Stimulated activated CD8-positive, alpha-beta memory T cell treated with anti-CD3 and anti-CD28 coated beads, Interleukin-4, amount 100 ng/mL, for 24 hours (primary cell): ENCODE measurements at regions not wholly inside any gene's neighbourhood (a gene's known extent, or its start where the extent isn't known, plus 50 kb on each side); places are given as distances from the start of the nearest gene placed in this dataset.

Experiments used
- DNase-seq: peaks from one replicate; pipeline ENCODE4 v3.0.0-alpha.2; 2020; ENCODE audit warnings: low read depth

DNA sequence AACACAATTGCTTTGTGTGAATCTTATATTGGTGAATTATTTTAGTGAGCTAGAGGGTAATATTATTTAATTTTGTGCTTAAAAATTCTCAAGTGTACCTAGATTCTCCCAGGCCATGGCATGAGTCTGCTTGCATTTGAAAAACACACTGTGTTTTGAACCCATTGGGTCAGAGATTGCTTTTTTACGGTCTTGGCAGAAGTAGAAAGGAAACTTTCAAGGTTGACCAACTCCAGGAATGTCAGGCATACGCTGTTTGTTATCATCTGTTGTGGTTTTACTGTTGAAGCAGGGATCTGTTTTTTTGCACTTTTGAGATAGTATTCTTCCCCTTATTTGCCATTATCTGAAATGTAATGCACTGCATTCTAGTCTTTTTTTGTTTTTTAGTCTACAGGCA is 377.4 kb downstream of the RPRM start:
- DNase-seq = no peak

DNA sequence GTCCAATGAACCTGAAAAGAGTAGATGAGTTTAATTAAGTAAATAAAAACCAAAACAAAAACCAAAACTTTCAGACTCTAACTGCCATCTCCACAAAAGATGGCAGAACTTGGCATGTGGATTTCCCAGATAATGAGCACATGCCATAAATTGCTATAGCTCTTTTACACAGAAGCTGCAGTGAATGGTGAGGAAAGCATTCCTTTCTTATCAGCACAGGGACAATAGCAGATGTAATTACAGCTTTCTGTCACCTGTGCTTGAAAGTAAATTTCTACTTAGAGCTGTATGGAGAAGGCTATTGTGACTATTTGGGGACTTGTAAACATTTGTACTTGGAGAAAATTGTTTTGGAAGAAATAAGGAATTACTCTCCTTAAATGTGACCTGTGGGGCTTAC is 378.4 kb downstream of the RPRM start:
- no peak for DNase-seq

DNA sequence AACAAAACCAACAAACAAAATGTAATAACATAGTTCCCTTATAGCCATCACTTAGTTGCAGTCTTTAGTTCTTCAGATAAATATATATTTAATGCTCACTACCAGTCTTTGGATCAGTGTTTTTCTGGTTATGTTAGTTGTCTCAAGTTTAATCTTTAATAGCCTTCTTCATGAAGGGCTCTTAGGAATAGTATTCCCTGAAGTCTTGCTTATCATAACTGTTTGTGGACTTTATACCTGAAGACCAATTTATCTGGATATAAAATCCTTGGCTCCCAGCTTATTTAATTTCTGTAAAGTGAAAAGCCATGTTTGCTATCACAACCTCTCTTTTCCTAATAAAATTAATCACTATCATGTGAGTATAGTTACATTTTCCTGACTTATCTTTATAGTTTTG is 379.7 kb downstream of the ARL6IP6 start:
- no peak for DNase-seq

DNA sequence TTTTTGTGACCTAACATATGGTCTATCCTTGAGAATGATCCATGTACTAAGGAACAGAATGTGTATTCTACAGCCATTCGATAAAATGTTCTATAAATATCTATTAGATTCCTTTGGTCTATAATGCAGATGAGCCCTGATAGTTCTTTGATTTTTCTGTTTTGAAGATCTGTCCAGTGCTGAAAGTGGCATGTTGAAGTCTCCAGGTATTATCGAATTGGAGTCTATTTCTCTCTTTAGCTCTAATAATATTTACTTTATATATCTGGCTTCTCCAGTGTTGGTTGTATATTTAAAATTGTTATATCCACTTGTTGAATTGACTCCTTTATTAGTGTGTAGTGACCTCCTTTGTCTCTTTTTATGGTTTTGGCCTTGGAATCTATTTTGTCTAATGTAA is 377.9 kb downstream of the ARL6IP6 start:
- no peak for DNase-seq

DNA sequence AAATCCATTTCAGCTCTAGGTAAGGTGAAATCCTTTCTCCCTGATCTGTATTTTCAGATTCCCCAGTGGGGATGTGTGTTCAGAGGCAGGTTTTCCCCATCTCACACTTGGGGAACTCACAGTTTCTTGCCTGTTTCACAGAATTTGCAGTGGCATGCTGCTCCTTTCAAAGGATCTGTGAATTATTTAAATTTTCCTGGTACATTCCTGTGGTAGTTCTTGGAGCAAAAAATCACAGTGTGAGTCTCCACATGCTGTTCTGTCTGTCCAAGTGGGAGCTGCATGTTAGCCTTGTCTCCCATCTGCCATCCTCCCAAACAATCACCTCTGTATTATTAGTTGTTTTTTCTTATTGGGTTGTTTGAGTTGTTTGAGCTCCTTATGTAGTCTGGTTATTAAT is 372.9 kb downstream of the ARL6IP6 start:
- DNase-seq = no peak

DNA sequence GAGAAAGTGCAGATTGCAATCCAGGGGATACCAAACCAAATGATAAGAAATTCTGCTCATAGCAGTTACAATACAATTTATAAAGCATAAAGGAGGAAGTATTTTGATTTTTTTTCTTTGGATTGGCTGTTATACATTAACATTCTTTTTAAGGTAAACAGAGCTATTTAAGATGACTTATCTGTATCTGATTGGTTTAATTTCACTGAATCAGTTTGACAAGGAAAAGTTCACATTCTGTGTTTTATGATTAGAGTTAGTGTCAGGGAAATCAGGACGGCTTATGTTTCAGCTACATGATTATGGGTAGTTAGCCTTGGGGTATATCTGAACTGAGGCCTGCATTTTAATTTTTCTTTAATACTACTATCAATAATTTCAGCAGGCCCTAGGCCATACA is 360.9 kb downstream of the ARL6IP6 start:
- no peak for DNase-seq

DNA sequence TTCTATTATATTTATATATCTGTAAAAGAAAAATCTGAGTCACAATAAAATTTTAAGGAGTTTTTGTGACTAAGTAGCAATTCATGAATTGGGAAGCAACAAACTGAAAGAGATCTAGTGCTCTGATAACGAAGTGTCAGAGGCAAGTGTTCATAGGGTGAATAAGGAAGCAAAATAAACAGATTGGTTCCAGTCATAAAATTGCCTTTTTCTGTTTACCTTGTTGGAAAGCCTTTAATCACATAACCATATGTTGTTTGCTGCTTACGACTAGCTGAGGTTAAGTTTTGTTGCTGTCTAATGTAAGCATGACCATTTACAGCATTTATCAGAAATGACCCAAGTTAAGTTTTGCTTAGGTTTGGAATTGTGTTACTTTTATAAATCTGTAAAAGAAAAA is 358.9 kb downstream of the ARL6IP6 start:
- no peak for DNase-seq

DNA sequence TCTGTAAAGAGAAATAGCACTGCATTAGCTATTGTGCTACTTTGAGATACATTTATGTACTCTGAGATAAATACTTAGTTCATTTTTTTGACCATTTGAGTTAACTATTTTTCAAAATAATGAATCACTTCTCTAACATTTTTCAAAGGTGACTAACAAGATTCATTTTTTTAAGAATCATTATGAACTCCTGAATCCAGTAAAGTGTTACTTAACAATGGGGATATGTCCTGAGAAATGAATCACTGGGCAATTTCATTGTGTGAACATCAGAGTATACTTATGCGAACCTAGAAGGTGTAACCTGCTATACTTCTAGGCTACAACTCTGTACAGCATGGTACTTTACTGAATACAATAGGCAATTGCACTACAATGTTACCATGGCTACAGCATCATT is 355.8 kb downstream of the ARL6IP6 start:
- no peak for DNase-seq

DNA sequence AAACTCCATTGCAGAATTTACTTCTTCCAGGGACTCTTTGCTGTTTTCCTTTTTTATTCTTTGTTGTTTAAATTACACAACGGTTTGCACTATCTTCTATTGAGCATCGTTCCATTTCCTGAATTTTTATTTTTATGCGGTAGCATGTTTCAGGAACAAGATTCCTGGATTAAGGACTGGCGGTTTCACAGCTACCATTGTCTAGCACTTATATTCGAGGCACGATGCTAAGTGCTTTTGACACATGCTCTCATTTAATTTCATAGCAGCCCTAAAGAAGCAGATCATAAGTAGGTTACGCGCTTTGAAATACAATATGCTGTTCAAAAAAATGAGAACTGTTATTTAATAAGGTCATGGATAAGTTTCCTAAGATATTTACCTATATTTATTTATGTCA is 354.4 kb downstream of the ARL6IP6 start:
- no peak for DNase-seq

DNA sequence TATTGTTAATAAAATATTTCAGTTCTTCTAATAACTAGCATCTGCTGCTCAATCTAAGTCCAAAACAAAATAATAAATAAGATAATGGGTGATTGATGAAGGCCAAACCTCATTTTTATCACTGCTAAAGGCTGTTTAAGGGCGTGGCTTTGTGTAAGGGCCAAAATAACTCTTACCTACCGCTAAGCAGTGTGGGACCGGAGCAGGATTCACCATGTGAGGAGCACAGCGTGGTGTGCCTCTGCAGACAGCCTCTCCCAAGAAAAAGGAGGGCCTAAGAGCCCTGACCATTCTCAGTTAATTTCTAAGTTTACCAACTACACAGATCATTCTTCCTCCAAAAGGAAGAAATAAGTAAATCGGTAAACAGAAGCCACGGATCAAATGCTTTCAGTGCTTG is 353.7 kb downstream of the ARL6IP6 start:
- DNase-seq = no peak

DNA sequence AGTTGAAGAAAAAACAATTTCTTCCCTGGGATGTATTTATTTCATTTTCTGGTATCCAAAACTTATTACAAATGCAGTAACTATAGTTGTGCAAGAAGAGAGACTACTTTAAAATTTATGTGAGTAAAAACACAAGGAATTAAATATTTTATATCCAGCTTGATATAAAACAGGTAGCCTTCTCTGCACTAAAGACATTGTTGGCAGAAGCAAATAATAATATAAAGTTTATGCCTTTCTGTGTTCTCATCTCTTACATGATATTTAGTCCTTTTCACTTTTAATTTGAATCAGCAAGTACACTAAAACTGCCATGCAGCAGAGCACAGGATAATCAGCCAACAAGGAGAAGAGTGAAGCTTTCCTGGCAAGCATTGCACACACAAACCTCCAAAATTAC is 352.7 kb downstream of the ARL6IP6 start:
- DNase-seq = no peak

DNA sequence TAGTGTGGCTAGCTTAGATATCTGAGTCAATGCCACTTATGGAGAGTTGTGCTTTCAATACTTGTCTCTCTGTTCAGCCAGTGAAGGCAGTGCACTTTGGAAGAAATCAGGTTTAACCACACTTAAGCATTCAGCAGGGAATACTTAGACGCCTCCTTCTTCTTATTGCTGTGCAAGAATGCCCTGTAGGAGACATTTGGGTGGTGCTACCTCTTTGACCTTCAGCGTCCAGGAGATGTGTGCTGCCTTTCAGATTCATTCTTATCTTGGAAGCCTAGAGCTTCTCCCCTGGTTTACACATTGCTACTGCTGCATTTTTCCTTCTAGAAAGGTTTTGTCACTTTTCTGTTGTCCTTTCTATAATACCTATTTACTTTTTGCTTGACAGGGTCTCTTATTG is 350.5 kb downstream of the ARL6IP6 start:
- DNase-seq = no peak

DNA sequence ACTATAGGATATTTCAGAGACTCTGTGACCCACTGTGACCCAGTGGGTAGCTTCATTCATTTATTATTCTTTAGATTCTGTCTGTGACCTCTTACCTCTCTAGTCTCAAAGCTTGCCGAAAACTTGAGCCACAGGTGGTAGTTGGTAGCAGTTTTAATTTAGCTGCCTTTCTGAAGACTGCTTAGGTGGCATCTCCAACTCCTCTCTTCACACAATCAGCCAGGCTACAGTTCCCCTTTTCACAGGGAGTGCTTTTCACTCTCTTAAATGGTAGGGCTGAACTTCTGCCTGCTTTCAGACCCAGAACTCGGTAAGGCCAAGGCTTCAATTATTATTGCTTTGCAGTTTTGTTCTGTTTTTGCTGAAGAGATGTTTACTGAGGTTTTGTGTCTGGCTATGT is 349.6 kb downstream of the ARL6IP6 start:
- no peak for DNase-seq

DNA sequence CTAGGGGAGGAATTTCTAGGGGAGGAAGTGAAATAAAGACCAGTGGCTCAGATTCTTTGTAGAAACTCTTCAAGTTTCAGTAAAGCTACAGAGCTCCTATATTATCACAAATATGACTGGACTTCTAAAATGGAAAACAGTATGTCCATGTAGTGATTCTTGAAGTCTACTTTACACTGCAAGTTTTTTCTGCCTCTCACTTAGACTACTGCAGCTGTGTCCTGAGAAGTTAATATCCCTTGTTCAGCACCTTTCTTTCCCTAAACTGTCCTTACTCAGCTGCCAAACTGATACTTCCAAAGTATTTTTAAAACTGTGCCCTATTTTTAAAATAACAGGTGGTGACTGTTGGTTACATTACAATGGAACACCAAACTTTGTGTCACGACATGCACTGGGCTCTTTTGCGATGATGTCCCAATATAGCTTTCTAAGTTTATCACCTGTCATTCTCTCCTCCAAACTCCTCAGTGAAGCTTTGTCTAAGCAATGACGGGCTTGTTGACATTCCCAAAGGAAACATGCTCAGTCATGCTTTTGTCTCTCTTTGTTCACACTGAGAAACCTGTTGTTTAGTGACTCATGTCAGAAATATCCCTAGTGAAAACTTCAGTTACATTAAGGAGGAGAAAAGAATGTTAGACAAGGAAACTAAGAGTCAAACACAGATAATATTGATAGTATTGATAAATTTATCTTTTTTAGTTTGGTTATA is 341.1 kb downstream of the ARL6IP6 start:
- no peak for DNase-seq

DNA sequence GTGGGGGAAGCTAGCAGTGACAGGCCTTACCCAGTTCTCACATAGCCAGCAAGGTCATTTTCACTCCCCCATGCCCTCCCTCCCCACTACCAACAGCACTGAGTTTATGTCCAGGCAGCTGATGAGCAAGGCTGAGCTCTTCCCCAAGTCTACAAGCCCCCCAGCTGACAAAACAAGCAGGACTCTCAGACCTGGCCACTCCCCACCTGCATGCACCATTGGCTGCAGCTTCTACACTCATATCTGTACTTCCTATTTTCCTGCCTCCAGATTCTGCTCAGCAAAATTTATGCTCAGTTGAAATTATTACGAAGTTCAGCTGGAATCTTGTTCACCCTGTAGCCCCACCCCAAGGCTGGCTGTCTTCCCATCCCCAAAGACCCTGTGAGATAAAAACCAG is 339.3 kb downstream of the ARL6IP6 start:
- DNase-seq = no peak

DNA sequence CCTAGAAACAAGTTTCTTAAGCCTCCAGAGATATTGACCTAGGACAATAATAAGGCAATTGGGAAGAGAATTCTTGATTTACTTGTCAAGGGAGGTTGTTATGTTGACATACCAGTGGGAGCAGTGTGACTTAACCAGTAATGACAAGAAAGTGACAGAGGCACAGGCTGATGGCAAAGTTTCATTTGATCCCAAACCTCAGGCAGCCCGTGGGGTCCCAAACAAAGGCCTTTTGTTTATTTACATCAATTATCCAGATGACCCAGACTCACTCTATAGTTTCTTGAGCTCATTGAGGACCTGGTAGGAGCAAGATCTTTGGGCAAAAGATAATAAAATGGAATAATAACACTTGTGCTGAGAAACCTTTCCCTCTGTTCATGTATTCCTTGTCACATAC is 336.8 kb downstream of the ARL6IP6 start:
- DNase-seq = no peak

DNA sequence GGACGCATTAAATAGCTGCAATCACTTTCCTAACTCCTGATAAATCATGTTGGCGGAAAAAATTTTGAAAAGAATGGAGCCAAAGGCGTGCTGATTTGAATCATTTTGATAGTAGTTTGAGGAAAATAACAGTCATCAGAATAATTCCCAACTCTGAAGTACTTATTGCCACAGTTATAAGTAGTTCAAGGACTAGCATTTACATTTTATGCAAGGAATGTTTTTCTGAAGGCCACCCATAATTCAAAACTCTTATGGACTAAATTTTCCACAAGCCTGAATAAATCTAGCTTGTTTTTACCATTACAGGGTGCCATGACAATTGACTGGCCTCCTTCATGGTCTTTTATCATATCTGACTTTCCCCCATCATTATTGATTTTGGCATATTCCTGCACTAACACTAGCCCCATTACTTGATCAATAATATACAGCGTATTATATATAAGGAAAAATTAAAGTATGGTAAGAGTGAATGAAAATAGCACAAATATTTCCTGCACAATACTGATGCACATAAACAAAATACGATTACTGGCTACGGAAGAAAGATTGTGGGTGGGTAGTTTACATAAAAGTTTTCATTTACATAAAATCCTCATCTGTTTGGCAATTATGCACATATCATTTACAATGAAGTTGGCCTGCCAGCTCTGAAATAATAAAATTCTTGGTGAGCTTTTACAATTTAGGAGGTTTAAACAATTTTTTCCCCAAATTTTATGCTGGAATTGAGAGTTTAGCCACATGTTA is 334.6 kb downstream of the ARL6IP6 start:
- no peak for DNase-seq

DNA sequence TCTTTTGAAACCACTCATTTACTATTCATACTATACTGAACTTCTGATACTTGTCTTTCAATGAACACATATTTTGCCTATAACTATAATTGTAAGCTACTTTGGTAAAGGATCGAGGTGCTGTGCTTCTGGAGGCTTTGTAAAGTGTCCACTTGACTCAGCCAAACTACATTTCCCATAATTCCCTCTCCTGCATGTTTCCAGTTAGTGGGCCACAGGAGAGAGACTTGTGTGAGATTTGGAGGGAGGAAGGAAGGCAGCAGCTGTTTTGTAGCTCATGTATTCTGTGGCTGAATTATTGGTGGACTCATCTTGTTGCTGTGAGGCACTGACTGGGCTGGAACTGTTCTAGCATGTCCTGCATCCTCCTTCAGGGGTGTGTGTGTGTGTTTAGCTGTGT is 328.8 kb downstream of the ARL6IP6 start:
- DNase-seq = no peak

DNA sequence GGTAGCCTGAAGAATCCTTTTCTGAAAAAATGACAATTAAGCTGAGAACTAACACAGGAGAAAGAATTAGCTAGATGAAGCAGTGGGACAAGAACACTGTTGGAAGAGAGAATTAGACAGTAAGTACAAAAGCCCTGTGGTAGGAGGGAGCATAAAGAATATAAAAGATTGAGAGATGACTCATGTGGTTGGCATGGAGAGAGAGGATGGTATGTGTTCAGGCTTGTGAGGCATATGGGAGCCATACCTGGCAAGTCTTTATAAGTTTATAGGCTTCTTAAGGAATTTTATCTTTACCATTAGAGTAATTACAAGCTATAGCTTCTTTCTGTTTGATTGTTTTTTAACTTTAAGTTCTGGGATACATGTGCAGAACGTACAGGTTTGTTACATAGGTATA is 325.0 kb downstream of the ARL6IP6 start:
- DNase-seq = no peak

DNA sequence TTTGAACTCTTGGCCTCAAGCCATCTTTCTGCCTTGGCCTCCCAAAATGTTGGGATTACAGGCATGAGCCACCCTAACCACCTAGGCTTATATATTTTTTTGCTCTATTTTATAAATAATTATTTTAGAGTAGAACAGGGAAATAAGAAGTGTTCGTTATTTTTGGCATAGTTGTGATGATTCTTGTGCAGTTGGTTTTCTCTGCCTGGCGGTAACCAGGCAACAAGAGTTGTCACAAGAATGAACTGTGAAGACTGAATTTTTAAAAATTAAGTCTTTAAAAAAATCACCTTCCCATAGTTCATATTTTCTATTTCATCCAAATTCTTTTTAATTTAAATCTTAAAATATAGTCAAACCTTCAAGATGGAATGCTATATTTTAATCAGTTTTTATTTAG is 310.2 kb downstream of the ARL6IP6 start:
- no peak for DNase-seq

DNA sequence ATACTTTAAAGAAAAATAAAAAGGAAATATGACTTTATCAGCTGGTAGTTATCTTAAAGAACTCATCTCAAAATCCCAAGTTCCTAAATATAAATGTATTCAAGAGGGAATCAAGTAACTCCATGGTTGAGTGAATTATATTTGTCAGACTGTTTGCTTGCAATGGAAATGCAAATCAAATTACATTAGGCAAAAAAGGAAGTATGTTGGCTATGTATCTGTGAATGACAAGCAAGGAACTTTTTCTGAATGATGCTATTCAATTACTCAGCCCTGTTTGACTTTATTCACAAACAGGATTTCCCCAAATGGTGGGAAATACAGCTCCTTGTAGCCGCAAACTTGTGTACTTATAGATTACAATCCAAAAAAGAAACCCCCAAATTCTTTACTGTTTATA is 309.1 kb downstream of the ARL6IP6 start:
- DNase-seq = no peak

DNA sequence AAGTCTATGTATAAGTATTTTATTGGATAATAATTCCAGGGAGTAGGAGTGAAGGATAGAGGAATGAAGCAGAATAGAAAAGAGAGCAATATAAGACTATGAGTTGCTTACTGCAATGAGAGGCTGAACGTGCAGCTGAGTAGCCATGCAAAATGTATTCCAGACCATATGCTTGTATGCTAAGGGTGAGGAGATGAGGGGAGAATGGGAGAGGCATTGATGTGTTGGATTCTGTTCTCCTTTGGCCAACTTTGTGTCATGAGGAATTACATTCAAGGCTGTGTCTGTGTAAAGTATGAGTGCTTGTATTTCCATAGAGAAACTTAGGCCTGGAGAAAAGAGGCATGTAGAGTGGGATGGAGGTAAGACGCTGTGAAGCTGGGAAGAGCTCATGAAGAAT is 301.8 kb downstream of the ARL6IP6 start:
- DNase-seq = no peak

DNA sequence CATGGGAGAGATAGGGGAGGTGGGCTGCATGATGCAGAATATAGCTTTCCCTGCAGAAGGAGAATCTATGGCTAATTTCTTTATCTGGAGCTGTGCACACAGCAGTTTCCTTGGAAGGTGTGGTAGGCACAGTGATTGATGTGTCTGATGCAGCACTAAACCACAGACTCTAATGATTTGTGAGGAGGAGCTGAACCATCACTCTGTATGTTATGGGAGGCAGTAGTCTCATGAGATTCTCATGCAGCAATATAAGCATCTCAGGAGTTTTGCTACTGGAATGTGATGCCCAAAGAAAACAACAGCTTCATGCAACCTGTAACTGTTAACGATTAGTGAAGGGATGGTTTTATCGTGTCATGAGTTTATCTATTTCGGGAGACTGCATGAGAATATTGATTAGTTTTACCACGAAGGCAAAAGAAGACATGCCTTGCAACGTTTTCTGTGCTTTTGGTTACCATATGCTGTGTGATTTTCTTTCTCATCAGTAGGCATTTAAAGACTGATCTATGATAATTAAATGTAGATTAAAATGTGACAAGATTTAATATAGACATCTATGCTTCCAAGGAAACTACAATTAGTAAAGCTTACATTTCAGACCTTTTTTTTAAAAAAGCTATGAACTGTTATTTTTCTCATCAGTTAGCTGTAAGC is 286.8 kb downstream of the ARL6IP6 start:
- no peak for DNase-seq

DNA sequence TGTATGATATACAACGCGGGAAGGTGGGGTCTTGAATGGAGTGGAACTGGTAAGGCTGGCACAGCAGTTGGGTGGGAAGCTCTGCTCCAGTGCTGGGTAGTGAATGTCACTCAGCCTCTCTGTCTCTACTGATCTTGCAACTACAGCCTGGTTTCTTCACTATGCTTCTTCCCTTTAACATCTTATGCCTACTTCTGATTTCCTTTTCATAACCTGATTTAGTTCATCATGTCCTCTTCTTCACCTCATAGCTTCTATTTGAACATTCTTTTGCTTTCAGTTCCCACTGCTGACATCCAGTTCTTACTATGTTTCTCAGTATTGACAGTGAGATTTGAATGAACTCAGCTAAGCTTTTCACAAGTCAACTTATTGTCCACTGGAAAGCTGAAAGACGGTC is 286.2 kb downstream of the ARL6IP6 start:
- DNase-seq = no peak
